CD4-positive, alpha-beta memory T cell (primary cell): ENCODE measurements at regions not wholly inside any gene's neighbourhood (a gene's known extent, or its start where the extent isn't known, plus 50 kb on each side); places are given as distances from the start of the nearest gene placed in this dataset.

Experiments used
- CTCF ChIA-PET: fragments of 350-600 bp; sonication (Branson Sonifier 250); formaldehyde crosslinking; loops from one replicate; lab custom pipeline; 2021; ENCODE audit warnings: inconsistent platforms; ENCODE audit not compliant: partially characterized antibody; lab: Charles Lee
- POLR2A ChIA-PET: fragments of 350-600 bp; sonication (Branson Sonifier 250); formaldehyde crosslinking; loops from one replicate; lab custom pipeline; 2021; ENCODE audit not compliant: partially characterized antibody; lab: Charles Lee
- DNase-seq, 5 donors: peaks; one replicate each; pipeline versions ENCODE4 v3.0.0 to v3.0.0-alpha.2; 2020 to 2022; ENCODE audit warnings: mixed read lengths in 1 of 5
- H3K27ac ChIP-seq: one replicate; pipeline ENCODE4 v1.7.0; 2013; ENCODE audit warnings: low read depth, low read length
- H3K27me3 ChIP-seq: 2 replicates; pipeline ENCODE4 v1.7.0; 2013; ENCODE audit warnings: mild to moderate bottlenecking, low read length, moderate library complexity; ENCODE audit not compliant: insufficient read depth
- H3K36me3 ChIP-seq: 2 replicates; pipeline ENCODE4 v1.7.0; 2013; ENCODE audit warnings: mild to moderate bottlenecking, low read length, moderate library complexity; ENCODE audit not compliant: insufficient read depth
- H3K4me1 ChIP-seq: 2 replicates; pipeline ENCODE4 v1.7.0; 2013; ENCODE audit warnings: mild to moderate bottlenecking, low read length, moderate library complexity; ENCODE audit not compliant: insufficient read depth
- H3K4me3 ChIP-seq, 2 donors: one replicate each; pipeline ENCODE4 v1.7.0; 2013; ENCODE audit warnings: low read length in 2 of 2, mild to moderate bottlenecking in 1 of 2
- H3K9me3 ChIP-seq, 2 donors: one replicate each; pipeline ENCODE4 v1.7.0; 2013; ENCODE audit warnings: low read length in 2 of 2, control low read depth in 1 of 2; ENCODE audit not compliant: control insufficient read depth in 1 of 2
- H3K27ac Mint-ChIP-seq, 7 donors: one replicate each; pipeline ENCODE4 v1.8.0; 2020 to 2021; ENCODE audit warnings: mixed read lengths in 7 of 7, mild to moderate bottlenecking in 6 of 7, inconsistent platforms in 3 of 7, moderate library complexity in 3 of 7
- H3K27me3 Mint-ChIP-seq, 2 donors: one replicate each; pipeline ENCODE4 v1.8.0; 2020 to 2021; ENCODE audit warnings: mixed read lengths in 2 of 2
- H3K36me3 Mint-ChIP-seq, 2 donors: one replicate each; pipeline ENCODE4 v1.8.0; 2020 to 2021; ENCODE audit warnings: mixed read lengths in 2 of 2, inconsistent platforms in 1 of 2, mild to moderate bottlenecking in 1 of 2
- H3K4me1 Mint-ChIP-seq, 4 donors: one replicate each; pipeline ENCODE4 v1.8.0; 2020 to 2021; ENCODE audit warnings: mixed read lengths in 4 of 4, mild to moderate bottlenecking in 1 of 4
- H3K4me3 Mint-ChIP-seq, 8 donors: one replicate each; pipeline ENCODE4 v1.8.0; 2020 to 2021; ENCODE audit warnings: mixed read lengths in 8 of 8, mild to moderate bottlenecking in 7 of 8, moderate library complexity in 6 of 8, inconsistent platforms in 3 of 8
- H3K9me3 Mint-ChIP-seq, 8 donors: one replicate each; pipeline ENCODE4 v1.8.0; 2020 to 2021; ENCODE audit warnings: mixed read lengths in 8 of 8, mild to moderate bottlenecking in 5 of 8, inconsistent platforms in 3 of 8, moderate library complexity in 1 of 8
- intact Hi-C: fragments of 100-400 bp; cut with micrococcal nuclease; formaldehyde crosslinking; loops from one replicate; pipeline ENCODE4 v1.15.1; 2023

DNA sequence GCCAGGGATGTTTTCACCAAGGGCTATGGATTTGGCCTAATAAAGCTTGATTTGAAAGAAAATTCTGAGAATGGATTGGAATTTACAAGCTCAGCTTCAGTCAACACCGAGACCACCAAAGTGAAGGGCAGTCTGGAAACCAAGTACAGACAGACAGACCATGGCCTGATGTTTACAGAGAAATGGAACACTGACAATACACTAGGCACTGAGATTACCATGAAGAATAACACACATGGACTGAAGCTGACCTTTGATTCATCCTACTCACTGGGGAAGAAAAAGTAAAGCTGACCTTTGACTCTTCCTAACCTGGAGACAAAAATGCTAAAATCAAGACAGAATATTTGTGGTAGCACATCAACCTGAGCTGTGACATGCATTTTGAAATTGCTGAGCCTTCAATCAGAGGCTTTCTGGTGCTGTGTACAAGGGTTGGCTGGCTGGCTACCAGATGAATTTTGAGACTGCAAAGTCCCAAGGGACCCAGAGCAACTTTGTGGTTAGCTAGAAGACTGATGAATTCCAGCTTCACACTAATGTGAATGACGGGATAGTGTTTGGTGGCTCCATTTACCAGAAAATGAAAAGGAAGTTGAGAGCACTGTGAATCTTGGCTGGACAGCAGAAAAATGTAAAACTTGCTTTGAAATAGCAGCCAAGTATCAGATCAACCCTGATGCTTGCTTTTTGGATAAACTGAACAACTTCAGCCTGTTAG is 190.4 kb upstream of the KCTD3 start:
- CTCF ChIA-PET: no interaction called here

GRCh38 chr1:215377746-215378145 is 189.4 kb upstream of the KCTD3 start:
- Histone ChIP-seq H3K4me3 (no peak overlapping the region), H3K27me3 (no peaks in the 10 kb centered on the region), H3K9me3 (no peaks in the 10 kb centered on the region), H3K36me3 (no peaks in the 10 kb centered on the region), H3K4me1 (no peaks in the 10 kb centered on the region), H3K27ac (no peak overlapping the region)
- Mint-ChIP-seq H3K27ac (no peak overlapping the region), H3K4me3 (no peak overlapping the region), H3K4me1 (no peaks in the 10 kb centered on the region), H3K36me3 (no peaks in the 10 kb centered on the region), H3K9me3 (peaks cover 0 to 5% (median 0%) of the 10 kb centered on the region in 8 donors), H3K27me3 (no peaks in the 10 kb centered on the region)
- ChIA-PET POLR2A (no interaction called here), CTCF (no interaction called here)
- DNase-seq: no peak
- intact Hi-C loops: no loop called here

More for the DNA sequence above, 190.4 kb upstream of the KCTD3 start:
- H3K4me1 ChIP-seq: no peaks in the 10 kb centered on the region
- H3K27me3 ChIP-seq: no peaks in the 10 kb centered on the region
- H3K36me3 ChIP-seq: no peaks in the 10 kb centered on the region
- intact Hi-C loops: no loop called here
- no peaks in the 10 kb centered on the region for H3K4me1 Mint-ChIP-seq
- H3K9me3 Mint-ChIP-seq: peaks cover 0 to 5% (median 0%) of the 10 kb centered on the region in 8 donors
- H3K36me3 Mint-ChIP-seq: no peaks in the 10 kb centered on the region
- H3K27ac ChIP-seq: no peak overlapping the region
- no peaks in the 10 kb centered on the region for H3K27me3 Mint-ChIP-seq
- H3K9me3 ChIP-seq: no peaks in the 10 kb centered on the region
- no peak overlapping the region for H3K27ac Mint-ChIP-seq
- POLR2A ChIA-PET: no interaction called here
- H3K4me3 ChIP-seq: no peak overlapping the region
- H3K4me3 Mint-ChIP-seq: no peak overlapping the region
- no peak for DNase-seq

GRCh38 chr1:215380566-215380965 is 186.5 kb upstream of the KCTD3 start:
- Histone ChIP-seq H3K27me3 (no peaks in the 10 kb centered on the region), H3K4me3 (no peak overlapping the region), H3K9me3 (no peaks in the 10 kb centered on the region), H3K4me1 (no peaks in the 10 kb centered on the region), H3K27ac (no peak overlapping the region), H3K36me3 (no peaks in the 10 kb centered on the region)
- Mint-ChIP-seq H3K4me1 (no peaks in the 10 kb centered on the region), H3K4me3 (no peak overlapping the region), H3K27ac (no peak overlapping the region), H3K36me3 (no peaks in the 10 kb centered on the region), H3K9me3 (peaks cover 0 to 3% (median under 1%) of the 10 kb centered on the region in 8 donors), H3K27me3 (no peaks in the 10 kb centered on the region)
- DNase-seq: no peak
- ChIA-PET POLR2A (no interaction called here), CTCF (no interaction called here)
- intact Hi-C loops: no loop called here

DNA sequence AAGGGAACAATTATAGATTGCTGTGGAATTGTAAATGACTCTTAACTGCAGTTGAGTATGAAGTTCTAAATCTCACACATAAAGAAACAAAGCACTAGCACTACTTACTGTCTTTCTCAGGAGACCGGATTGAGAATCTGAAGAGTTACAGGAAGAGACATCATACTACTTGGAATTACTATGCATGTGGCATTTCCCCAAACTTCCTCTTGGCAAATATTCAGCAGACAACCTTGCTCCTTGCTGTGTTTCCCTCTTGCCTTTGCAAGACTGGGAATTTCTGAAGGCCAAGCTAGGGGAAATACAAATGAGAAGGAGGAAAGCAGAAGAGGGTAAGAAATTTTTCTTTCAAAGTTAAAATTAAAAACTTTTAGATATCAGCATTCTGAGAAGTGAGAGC is 173.6 kb upstream of the KCTD3 start:
- H3K27me3 Mint-ChIP-seq: no peaks in the 10 kb centered on the region
- H3K36me3 ChIP-seq: no peaks in the 10 kb centered on the region
- no peaks in the 10 kb centered on the region for H3K4me1 Mint-ChIP-seq
- H3K4me3 Mint-ChIP-seq: no peak overlapping the region
- no peaks in the 10 kb centered on the region for H3K4me1 ChIP-seq
- H3K4me3 ChIP-seq: no peak overlapping the region
- no peak overlapping the region for H3K27ac Mint-ChIP-seq
- H3K9me3 Mint-ChIP-seq: peaks cover 0 to 17% (median 7%) of the 10 kb centered on the region in 8 donors
- DNase-seq: no peak
- H3K27ac ChIP-seq: no peak overlapping the region
- no peaks in the 10 kb centered on the region for H3K27me3 ChIP-seq
- H3K9me3 ChIP-seq: no peaks in the 10 kb centered on the region
- POLR2A ChIA-PET: no interaction called here
- H3K36me3 Mint-ChIP-seq: no peaks in the 10 kb centered on the region
- CTCF ChIA-PET: interaction anchor here (1.7 kb wide), 1 partner anchor 9 kb away, joined by 3 read pairs; no protein-coding TSS in a partner anchor
- intact Hi-C loops: no loop called here

DNA sequence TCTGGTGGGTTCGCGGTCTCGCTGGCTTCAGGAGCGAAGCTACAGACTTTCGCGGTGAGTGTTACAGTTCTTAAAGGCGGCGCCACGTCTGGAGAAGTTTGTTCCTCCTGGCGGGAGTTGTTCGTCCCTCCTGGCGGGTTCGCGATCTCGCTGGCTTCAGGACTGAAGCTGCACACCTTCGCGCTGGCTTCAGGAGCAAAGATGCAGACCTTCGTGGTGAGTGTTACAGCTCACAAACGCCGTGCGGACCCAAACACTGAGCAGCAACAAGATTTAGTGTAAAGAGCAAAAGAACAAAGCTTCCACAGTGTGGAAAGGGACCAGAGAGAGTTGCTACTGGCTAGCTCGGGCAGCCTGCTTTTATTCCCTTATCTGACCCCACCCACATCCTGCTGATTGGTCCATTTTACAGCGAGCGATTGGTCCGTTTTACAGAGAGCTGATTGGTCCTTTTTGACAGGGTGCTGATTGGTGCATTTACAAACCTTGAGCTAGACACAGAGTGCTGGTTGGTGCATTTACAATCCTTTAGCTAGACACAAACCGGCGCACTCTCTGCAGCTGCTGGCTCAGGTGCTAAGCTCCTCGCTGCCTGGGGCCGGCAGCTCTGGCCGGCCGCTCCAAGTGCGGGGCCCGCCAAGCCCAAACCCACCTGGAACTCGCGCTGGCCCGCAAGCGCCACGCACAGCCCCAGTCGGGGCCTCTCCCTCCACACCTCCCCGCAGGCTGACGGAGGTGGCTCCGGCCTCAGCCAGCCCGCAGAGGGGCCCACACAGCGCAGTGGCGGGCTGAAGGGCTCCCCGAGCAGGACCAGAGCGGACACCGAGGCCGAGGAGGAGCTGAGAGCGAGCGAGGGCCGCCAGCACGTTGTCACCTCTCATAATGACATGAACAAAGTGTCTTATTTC is 172.8 kb upstream of the KCTD3 start:
- Histone ChIP-seq H3K27ac (no peak overlapping the region), H3K27me3 (no peaks in the 10 kb centered on the region), H3K36me3 (no peaks in the 10 kb centered on the region), H3K9me3 (no peaks in the 10 kb centered on the region), H3K4me1 (no peaks in the 10 kb centered on the region), H3K4me3 (no peak overlapping the region)
- H3K36me3 Mint-ChIP-seq: no peaks in the 10 kb centered on the region
- no peaks in the 10 kb centered on the region for H3K4me1 Mint-ChIP-seq
- no peak overlapping the region for H3K4me3 Mint-ChIP-seq
- peaks cover 0 to 15% (median 7%) of the 10 kb centered on the region in 8 donors for H3K9me3 Mint-ChIP-seq
- H3K27ac Mint-ChIP-seq: no peak overlapping the region
- no peak for DNase-seq
- intact Hi-C loops: no loop called here
- CTCF ChIA-PET: interaction anchor here (1.7 kb wide), 1 partner anchor 8 kb away, joined by 3 read pairs; no protein-coding TSS in a partner anchor
- POLR2A ChIA-PET: no interaction called here
- H3K27me3 Mint-ChIP-seq: no peaks in the 10 kb centered on the region

GRCh38 chr1:215397106-215397505 is 170.0 kb upstream of the KCTD3 start:
- no peak overlapping the region for H3K27ac ChIP-seq
- no peaks in the 10 kb centered on the region for H3K9me3 ChIP-seq
- CTCF ChIA-PET: no interaction called here
- no peaks in the 10 kb centered on the region for H3K27me3 ChIP-seq
- Mint-ChIP-seq H3K36me3 (no peaks in the 10 kb centered on the region), H3K4me1 (no peaks in the 10 kb centered on the region), H3K4me3 (no peak overlapping the region), H3K27me3 (no peaks in the 10 kb centered on the region), H3K27ac (no peak overlapping the region), H3K9me3 (peaks cover 0 to 15% (median 6%) of the 10 kb centered on the region in 8 donors)
- H3K36me3 ChIP-seq: no peaks in the 10 kb centered on the region
- DNase-seq: no peak
- H3K4me3 ChIP-seq: no peak overlapping the region
- POLR2A ChIA-PET: no interaction called here
- no peaks in the 10 kb centered on the region for H3K4me1 ChIP-seq
- intact Hi-C loops: no loop called here

DNA sequence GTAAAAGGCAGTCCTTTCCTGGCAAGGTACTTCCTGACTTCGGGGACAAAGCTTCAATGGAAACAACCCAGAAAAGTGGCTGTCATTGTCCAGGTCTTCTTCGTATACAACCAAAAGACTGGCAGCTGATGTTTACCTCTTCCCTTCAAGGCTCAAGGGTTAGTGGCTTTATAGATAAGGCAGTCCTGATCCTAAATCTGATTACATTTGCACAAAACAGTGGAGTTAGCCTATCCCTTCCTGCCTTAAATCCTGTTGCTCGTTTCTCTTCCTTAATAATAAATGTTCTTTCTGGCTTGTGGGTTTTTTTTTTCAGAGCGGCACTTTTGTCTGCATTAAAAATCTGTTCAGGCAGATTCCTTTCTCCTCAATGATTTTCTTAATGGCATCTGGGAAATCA is 169.3 kb upstream of the KCTD3 start:
- H3K27ac Mint-ChIP-seq: no peak overlapping the region
- no peaks in the 10 kb centered on the region for H3K4me1 Mint-ChIP-seq
- intact Hi-C loops: no loop called here
- H3K9me3 ChIP-seq: no peaks in the 10 kb centered on the region
- H3K9me3 Mint-ChIP-seq: peaks cover 0 to 15% (median 6%) of the 10 kb centered on the region in 8 donors
- H3K27me3 Mint-ChIP-seq: no peaks in the 10 kb centered on the region
- no peaks in the 10 kb centered on the region for H3K27me3 ChIP-seq
- no peaks in the 10 kb centered on the region for H3K36me3 ChIP-seq
- no peaks in the 10 kb centered on the region for H3K36me3 Mint-ChIP-seq
- H3K27ac ChIP-seq: no peak overlapping the region
- no peak for DNase-seq
- CTCF ChIA-PET: no interaction called here
- no peak overlapping the region for H3K4me3 Mint-ChIP-seq
- POLR2A ChIA-PET: no interaction called here
- no peaks in the 10 kb centered on the region for H3K4me1 ChIP-seq
- no peak overlapping the region for H3K4me3 ChIP-seq
